HL-60/S4 treated with retinoic acid at 250 ng/mL for 4 days and 3 days (cell line): ENCODE measurements at regions not wholly inside any gene's neighbourhood (a gene's known extent, or its start where the extent isn't known, plus 50 kb on each side); places are given as distances from the start of the nearest gene placed in this dataset.

Source experiments
- in situ Hi-C: fragments of 300-500 bp; cut with MboI; formaldehyde crosslinking; loops from 2 replicates; pipeline ENCODE4 v1.7.0; 2022; ENCODE audit warnings: low sequenced_read_pairs

DNA sequence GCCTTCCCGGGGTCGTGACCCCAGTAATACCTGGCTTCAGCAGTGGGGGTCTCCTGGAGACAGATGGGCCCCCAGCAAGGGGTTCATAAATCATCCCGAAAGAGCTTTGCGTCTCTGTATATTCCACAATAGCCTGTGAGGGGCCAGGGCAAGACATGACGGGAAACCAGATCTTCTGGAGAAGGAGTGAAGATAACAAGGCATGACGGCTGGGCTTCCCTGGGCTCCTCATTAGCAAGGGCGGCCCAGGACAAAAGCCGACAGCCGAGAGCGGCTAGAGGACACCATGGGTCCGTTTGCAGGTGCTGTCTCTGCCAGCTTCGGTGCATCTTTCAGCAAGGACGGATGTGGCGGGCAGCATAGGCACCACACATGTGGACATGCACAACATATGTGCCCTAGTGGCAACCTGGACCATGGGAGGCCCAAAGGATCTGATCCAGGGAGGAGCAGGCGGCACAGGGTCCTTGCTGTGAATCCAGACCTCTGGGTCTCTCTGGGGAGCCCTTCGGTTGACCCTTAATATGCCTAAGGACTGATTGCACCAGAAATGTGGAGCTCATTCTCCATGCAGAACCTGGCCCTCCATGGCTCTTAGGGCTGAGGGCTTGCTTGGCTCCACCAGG is 136.9 kb upstream of the FOXF1 start:
- in situ Hi-C loops = no loop called here

GRCh38 chr16:86374603-86375130 is 135.7 kb upstream of the FOXF1 start:
- in situ Hi-C loops = no loop called here

DNA sequence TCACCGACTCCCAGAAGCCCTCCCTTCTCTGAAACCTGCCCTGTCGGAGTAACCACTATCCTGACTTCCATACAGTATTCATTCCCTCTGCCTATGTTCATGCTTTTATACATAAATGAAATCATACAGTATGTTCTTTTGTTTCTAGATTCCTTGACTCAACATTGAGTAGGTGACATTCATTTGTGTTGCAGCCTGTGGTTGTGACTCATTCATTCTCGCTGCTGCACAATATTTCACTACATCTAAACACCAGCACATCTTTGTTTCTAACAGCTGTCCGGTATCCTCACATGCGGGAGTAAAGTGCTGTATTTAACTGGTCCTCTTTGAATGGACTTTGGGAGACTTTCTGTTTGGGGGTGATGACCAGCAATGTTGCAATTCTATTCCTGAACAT is 135.0 kb upstream of the FOXF1 start:
- in situ Hi-C loops = no loop called here

DNA sequence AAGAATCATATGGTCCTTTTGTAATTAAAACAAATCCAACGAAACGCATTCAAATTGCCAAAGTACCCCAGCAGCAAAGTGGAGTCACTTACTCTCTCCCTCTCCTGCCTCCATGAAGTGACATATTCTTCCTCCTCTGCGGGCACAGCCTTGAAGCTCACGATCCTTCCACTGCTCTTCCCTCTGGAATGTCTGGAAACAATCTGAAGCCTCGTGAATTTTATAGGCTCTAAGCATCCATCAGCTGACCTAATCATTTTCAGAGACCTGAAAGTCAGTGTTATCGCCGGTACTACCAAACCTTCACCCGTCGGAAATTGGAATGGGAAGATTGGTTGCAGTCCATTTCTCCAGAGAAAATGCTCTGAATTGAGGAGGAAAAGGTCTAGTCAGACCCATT is 134.5 kb upstream of the FOXF1 start:
- in situ Hi-C loops = no loop called here

DNA sequence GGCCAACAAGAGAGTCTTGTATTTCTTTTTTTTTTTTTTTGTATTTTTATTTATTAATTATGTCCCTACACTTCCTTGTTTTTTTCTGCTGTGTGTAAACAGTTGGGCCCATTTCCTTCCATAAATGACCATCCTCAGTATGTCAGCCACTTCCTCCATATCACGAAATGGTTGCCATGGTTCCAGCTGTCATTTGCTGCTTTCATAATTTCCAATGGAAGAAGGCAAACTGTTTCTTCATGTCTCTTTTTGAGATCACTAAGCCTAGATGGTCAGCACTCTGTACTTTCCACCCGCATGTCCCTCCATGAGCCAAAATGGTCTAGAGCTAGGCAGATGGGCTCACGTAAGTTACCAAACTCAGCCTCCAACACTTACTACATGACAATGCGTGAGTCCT is 133.5 kb upstream of the FOXF1 start:
- in situ Hi-C loops = no loop called here

- in situ Hi-C loops = no loop called here
These were observed 132.9 kb upstream of the FOXF1 start for GRCh38 chr16:86377251-86378022.

- in situ Hi-C loops = no loop called here
These were observed 132.2 kb upstream of the FOXF1 start for GRCh38 chr16:86378128-86378527.

- in situ Hi-C loops = no loop called here
These were observed 131.4 kb upstream of the FOXF1 start for GRCh38 chr16:86378831-86379504.

DNA sequence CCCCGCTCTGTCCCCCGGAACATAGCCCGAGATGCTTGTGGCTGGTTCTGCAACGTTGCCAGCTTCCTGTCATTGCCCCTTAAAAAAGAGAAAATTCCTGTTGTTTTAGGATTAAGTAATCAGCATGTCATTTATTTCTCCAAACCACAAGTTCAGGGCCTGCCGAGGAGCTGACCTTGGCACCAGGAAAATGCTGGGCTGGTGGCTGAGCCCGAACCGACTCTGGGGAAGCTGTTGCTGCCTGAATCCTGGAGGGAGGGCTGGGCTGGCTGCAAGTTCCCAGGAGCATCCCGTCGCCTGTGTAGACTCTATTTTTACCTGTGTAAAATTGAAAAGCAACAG is 130.9 kb upstream of the FOXF1 start:
- in situ Hi-C loops = no loop called here

DNA sequence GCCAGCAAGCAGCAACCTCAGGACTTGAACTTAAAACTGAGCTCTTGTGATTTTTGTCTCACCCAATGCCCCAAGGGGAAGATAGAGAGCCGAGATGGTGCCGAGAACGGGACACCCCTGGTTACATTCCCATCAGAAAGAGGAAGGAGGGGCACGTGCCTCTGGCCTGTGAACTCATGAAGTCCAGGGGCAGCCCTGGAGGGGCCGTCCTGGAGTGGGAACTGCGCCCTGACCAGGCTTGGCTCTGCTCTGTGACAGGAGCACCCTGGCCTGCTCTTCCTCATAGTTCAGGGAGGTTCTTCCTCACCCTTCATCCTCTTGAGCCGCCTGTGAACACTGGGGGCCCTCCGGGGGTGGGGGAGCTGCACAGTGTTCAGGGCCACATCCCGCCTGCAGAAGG is 130.3 kb upstream of the FOXF1 start:
- in situ Hi-C loops = no loop called here

- in situ Hi-C loops = no loop called here
These were observed 128.8 kb upstream of the FOXF1 start for GRCh38 chr16:86381491-86381890.

DNA sequence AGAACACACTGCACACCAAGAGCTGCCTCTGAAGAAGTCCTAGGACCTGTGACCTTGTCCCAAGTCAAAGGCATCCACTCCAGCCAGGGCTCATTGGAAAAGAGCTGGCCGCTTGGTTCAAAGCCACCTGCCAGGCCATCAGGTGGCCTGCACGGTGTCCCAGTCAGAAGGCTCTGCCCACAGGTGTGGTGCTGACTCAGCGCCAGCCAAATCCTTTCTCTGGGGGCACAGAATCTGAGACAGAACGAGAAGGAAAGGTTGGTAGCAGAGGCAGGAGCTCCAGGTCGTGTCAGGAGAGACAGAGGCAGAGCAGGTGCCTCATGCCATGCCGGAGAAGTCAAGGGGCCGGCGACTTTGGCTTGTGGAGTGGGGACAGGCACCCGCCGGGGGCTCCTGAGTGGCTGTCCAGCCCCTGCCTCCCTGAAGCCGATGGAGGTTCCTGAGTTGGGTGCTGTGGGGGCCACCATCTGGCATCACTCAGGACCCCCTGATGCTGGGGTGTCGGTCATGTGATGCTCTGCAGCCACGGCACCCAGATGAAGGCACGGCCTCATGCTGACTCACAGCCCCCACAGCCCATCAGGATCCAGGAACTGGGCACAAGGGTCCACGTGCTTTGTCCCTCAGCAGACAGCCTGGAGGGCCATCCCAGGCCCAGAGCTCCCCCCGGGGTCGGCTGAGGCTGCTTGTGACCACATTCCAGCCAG is 128.1 kb upstream of the FOXF1 start:
- in situ Hi-C loops = no loop called here

DNA sequence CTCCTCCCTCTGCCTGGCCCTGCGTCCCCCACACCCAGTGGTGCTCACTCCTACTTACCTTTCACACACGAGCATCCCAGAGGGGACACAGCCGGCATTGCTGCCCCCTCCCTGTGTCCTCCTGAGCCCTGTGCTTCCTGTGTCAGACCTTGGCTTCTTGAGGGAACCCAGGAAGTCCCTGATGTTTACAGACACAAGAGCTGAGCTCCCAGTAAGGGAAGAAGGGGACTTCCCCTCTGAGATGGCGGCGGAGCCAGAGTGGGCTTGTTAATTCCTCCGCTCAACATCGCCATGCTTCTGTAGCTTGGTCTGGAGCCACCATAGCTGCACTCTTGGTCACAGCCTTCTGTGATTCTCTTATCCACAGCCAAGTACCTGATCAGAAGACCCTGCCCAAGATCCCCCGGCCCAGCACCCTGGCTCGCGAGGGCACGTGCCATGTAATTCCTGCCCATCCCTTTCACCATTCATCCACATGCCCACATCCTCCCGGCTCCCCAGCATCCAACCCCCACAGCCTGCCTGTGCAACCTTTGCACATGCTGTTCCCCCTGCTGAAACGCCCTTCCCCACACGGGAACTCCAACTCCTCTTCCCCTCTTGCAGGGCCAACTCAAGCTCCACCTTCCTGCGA is 127.4 kb upstream of the FOXF1 start:
- in situ Hi-C loops = no loop called here

- in situ Hi-C loops = no loop called here
These were observed 126.7 kb upstream of the FOXF1 start for GRCh38 chr16:86383488-86384262.

- in situ Hi-C loops = no loop called here
These were observed 126.1 kb upstream of the FOXF1 start for GRCh38 chr16:86384263-86384649.

GRCh38 chr16:86384980-86385379 is 125.3 kb upstream of the FOXF1 start:
- in situ Hi-C loops = no loop called here

GRCh38 chr16:86387468-86388440 is 122.6 kb upstream of the FOXF1 start:
- in situ Hi-C loops = no loop called here

DNA sequence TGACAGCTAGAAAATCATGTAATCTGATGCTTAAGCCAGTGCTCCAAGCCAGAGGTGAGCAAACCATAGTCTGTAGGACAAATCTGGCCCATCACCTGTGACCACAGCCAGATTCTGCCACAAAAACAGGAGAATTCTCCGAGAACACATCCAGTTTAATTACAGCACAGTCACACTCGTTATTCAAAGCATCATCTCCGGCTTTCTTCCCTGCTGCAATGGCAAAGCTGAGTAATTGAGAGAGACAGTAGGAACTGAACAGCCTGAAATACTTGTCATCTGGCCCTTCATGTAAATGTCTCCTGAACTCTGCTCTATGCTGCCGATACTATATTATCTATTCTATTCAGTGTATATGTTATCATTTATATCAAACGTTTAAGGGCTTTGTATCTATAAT is 121.4 kb upstream of the FOXF1 start:
- in situ Hi-C loops = no loop called here
